ENCODE measurements at regions not wholly inside any gene's neighbourhood (a gene's known extent, or its start where the extent isn't known, plus 50 kb on each side); places are given as distances from the start of the nearest gene placed in this dataset.

- no peak for DNase-seq (ENCODE audit: low read depth in 2 of 2)
These were observed 351.2 kb upstream of the DYNLRB2 start for GRCh38 chr16:80189476-80190175.

- no peak for DNase-seq (ENCODE audit: low read depth in 2 of 2)
These were observed 364.7 kb upstream of the DYNLRB2 start for GRCh38 chr16:80176114-80176513.

GRCh38 chr16:80175011-80175410 is 365.8 kb upstream of the DYNLRB2 start:
- no peak for DNase-seq (ENCODE audit: low read depth in 2 of 2)

- no peak for DNase-seq (ENCODE audit: low read depth in 2 of 2)
These were observed 366.4 kb upstream of the DYNLRB2 start for GRCh38 chr16:80174416-80174815.

- no peak for DNase-seq (ENCODE audit: low read depth in 2 of 2)
These were observed 369.0 kb upstream of the DYNLRB2 start for GRCh38 chr16:80171746-80172145.

- no peak for DNase-seq (ENCODE audit: low read depth in 2 of 2)
These were observed 369.6 kb upstream of the DYNLRB2 start for GRCh38 chr16:80171199-80171598.

- no peak for DNase-seq (ENCODE audit: low read depth in 2 of 2)
These were observed 373.0 kb upstream of the DYNLRB2 start for GRCh38 chr16:80167657-80168390.

GRCh38 chr16:80166082-80166481 is 374.7 kb upstream of the DYNLRB2 start:
- DNase-seq (ENCODE audit: low read depth in 2 of 2), result no peak

- DNase-seq (ENCODE audit: low read depth in 2 of 2), result no peak
These were observed 375.7 kb upstream of the DYNLRB2 start for GRCh38 chr16:80164966-80165550.

GRCh38 chr16:80163339-80163738 is 377.5 kb upstream of the DYNLRB2 start:
- DNase-seq (ENCODE audit: low read depth in 2 of 2), result no peak

- DNase-seq (ENCODE audit: low read depth in 2 of 2), result no peak
These were observed 378.7 kb upstream of the DYNLRB2 start for GRCh38 chr16:80161799-80162739.

- DNase-seq (ENCODE audit: low read depth in 2 of 2), result no peak
These were observed 382.0 kb upstream of the DYNLRB2 start for GRCh38 chr16:80158766-80159165.

GRCh38 chr16:80151722-80152111 is 389.1 kb upstream of the DYNLRB2 start:
- DNase-seq (ENCODE audit: low read depth in 2 of 2), result no peak

GRCh38 chr16:80150978-80151721 is 389.6 kb upstream of the DYNLRB2 start:
- DNase-seq (ENCODE audit: low read depth in 2 of 2), result no peak

GRCh38 chr16:80148826-80149225 is 392.0 kb upstream of the DYNLRB2 start:
- no peak for DNase-seq (ENCODE audit: low read depth in 2 of 2)

GRCh38 chr16:80147026-80147655 is 393.7 kb upstream of the DYNLRB2 start:
- no peak for DNase-seq (ENCODE audit: low read depth in 2 of 2)

GRCh38 chr16:80144191-80144590 is 396.6 kb upstream of the DYNLRB2 start:
- no peak for DNase-seq (ENCODE audit: low read depth in 2 of 2)

GRCh38 chr16:80142940-80143339 is 397.9 kb upstream of the DYNLRB2 start:
- DNase-seq (ENCODE audit: low read depth in 2 of 2), result no peak

GRCh38 chr16:80142281-80142680 is 398.5 kb upstream of the DYNLRB2 start:
- no peak for DNase-seq (ENCODE audit: low read depth in 2 of 2)

- DNase-seq (ENCODE audit: low read depth in 2 of 2), result no peak
These were observed 411.0 kb upstream of the DYNLRB2 start for GRCh38 chr16:80129791-80130190.

- no peak for DNase-seq (ENCODE audit: low read depth in 2 of 2)
These were observed 415.1 kb upstream of the DYNLRB2 start for GRCh38 chr16:80125677-80126076.

Data from activated CD8-positive, alpha-beta memory T cell treated with anti-CD3 and anti-CD28 coated beads for 4 hours (primary cell).